Parathyroid adenoma (tissue), 2 donors: ENCODE measurements at regions not wholly inside any gene's neighbourhood (a gene's known extent, or its start where the extent isn't known, plus 50 kb on each side); places are given as distances from the start of the nearest gene placed in this dataset.

Source experiments
- H2AFZ ChIP-seq: fragments of 300-600 bp; sonication (generic); one replicate; pipeline ENCODE4 v1.7.0; 2017; ENCODE audit warnings: antibody characterized with exemption, mild to moderate bottlenecking
- H3K27ac ChIP-seq: fragments of 300-600 bp; sonication (generic); one replicate; pipeline ENCODE4 v1.7.0; 2017
- H3K27me3 ChIP-seq: fragments of 300-600 bp; sonication (generic); one replicate; pipeline ENCODE4 v1.7.0; 2017; ENCODE audit warnings: low read length; ENCODE audit not compliant: control insufficient read depth, insufficient read depth
- H3K36me3 ChIP-seq: fragments of 300-600 bp; sonication (generic); one replicate; pipeline ENCODE4 v1.7.0; 2017; ENCODE audit warnings: low read length; ENCODE audit not compliant: control insufficient read depth, insufficient read depth
- H3K4me1 ChIP-seq: fragments of 300-600 bp; sonication (generic); one replicate; pipeline ENCODE4 v1.7.0; 2017; ENCODE audit warnings: control low read depth
- H3K4me2 ChIP-seq: fragments of 300-600 bp; sonication (generic); one replicate; pipeline ENCODE4 v1.7.0; 2017; ENCODE audit warnings: low read length
- H3K4me3 ChIP-seq: fragments of 300-600 bp; sonication (generic); one replicate; pipeline ENCODE4 v1.7.0; 2017; ENCODE audit warnings: low read depth, low read length
- H3K79me2 ChIP-seq: fragments of 300-600 bp; sonication (generic); one replicate; pipeline ENCODE4 v1.7.0; 2017; ENCODE audit warnings: control low read depth
- H3K9ac ChIP-seq: fragments of 300-600 bp; sonication (generic); one replicate; pipeline ENCODE4 v1.7.0; 2017; ENCODE audit warnings: mild to moderate bottlenecking
- H3K9me3 ChIP-seq: fragments of 300-600 bp; sonication (generic); one replicate; pipeline ENCODE4 v1.7.0; 2017; ENCODE audit warnings: low read length; ENCODE audit not compliant: control insufficient read depth
- TF ChIP-seq, protein P1 (sequence below): fragments of 300-600 bp; sonication (generic); IDR thresholded peaks from one replicate; pipeline ENCODE4 v1.7.0; 2017; ENCODE audit warnings: antibody characterized with exemption, mild to moderate bottlenecking
- donor health status: primary hyperparathyroidism.

GRCh38 chr11:96658436-96658835, 268.6 kb downstream of the JRKL start:
- Histone ChIP-seq H3K9ac (no peak overlapping the region), H3K27me3 (no peaks in the 10 kb centered on the region), H3K4me1 (no peaks in the 10 kb centered on the region), H3K4me2 (no peak overlapping the region), H3K27ac (no peak overlapping the region), H2AFZ (no peak overlapping the region), H3K4me3 (no peak overlapping the region), H3K9me3 (no peaks in the 10 kb centered on the region), H3K36me3 (no peaks in the 10 kb centered on the region), H3K79me2 (no peaks in the 10 kb centered on the region)
- TF ChIP-seq, protein P1, sequence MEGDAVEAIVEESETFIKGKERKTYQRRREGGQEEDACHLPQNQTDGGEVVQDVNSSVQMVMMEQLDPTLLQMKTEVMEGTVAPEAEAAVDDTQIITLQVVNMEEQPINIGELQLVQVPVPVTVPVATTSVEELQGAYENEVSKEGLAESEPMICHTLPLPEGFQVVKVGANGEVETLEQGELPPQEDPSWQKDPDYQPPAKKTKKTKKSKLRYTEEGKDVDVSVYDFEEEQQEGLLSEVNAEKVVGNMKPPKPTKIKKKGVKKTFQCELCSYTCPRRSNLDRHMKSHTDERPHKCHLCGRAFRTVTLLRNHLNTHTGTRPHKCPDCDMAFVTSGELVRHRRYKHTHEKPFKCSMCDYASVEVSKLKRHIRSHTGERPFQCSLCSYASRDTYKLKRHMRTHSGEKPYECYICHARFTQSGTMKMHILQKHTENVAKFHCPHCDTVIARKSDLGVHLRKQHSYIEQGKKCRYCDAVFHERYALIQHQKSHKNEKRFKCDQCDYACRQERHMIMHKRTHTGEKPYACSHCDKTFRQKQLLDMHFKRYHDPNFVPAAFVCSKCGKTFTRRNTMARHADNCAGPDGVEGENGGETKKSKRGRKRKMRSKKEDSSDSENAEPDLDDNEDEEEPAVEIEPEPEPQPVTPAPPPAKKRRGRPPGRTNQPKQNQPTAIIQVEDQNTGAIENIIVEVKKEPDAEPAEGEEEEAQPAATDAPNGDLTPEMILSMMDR: no peak

DNA sequence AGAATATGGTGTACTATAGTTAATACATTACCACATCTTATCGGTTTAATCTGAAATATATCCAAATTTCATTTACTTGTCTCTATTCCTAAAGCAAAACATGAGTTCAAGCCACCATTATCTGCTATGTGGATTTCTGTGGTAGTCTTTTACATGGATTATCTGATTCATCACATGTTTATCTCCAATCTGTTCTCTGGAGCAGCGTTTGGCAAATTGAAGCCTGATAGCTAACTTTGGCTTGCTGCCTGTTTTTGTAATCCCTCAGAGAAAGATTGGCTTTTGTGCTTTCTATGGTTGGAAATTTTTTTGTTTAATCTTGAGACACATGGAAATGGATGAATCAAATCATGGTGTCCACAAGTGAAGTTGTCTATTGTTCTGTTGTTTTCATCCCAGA, 274.3 kb downstream of the JRKL start:
- H3K9ac ChIP-seq: no peak overlapping the region
- H3K27me3 ChIP-seq: no peaks in the 10 kb centered on the region
- H3K27ac ChIP-seq: no peak overlapping the region
- TF ChIP-seq, protein P1: no peak
- H3K4me2 ChIP-seq: no peak overlapping the region
- no peak overlapping the region for H2AFZ ChIP-seq
- H3K36me3 ChIP-seq: no peaks in the 10 kb centered on the region
- H3K79me2 ChIP-seq: no peaks in the 10 kb centered on the region
- H3K4me3 ChIP-seq: no peak overlapping the region
- no peaks in the 10 kb centered on the region for H3K4me1 ChIP-seq
- H3K9me3 ChIP-seq: no peaks in the 10 kb centered on the region

DNA sequence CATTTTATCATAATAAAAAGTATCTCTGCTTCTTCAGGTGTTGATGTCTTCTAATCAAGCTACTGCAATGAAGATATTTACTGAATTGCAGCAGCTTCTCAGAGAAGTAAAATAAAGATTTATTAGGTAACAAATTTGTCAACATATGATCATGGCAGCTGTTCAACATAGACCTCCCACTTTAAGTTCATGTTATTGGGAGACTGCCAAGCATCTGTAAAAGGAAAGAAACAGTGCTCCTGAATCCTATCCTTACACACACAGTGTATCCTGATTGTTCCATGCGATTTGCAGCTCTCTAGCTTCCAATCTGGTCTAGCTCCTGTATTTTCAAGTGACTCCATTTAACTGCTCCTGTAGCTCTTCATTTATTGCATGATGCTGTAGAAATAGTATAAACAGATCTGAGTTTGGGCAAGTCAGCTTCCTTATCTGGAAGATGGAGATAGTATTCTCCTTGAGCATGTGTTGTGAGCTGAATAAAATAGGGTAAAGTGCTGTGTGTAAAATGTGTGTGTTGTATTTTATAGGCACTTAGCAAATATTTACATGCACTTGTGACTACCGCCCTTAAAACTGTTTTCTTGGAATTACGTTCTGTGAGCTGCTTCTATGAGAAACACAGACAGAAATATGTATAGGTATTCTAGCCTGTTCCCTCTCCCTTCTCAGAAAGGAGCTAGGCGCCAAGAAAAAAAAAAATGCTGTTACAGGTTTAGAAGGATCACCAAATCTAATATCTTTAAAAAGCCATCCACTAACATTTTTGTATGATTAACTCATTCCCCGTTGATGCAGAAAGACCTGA, 290.6 kb downstream of the JRKL start:
- Histone ChIP-seq H3K79me2 (no peaks in the 10 kb centered on the region), H2AFZ (no peak overlapping the region), H3K27ac (no peak overlapping the region), H3K4me3 (no peak overlapping the region), H3K4me2 (no peak overlapping the region), H3K27me3 (no peaks in the 10 kb centered on the region), H3K9ac (no peak overlapping the region), H3K4me1 (no peaks in the 10 kb centered on the region), H3K36me3 (no peaks in the 10 kb centered on the region), H3K9me3 (no peaks in the 10 kb centered on the region)
- TF ChIP-seq, protein P1: no peak

GRCh38 chr11:96681019-96681716, 291.4 kb downstream of the JRKL start:
- TF ChIP-seq, protein P1: no peak
- Histone ChIP-seq H3K4me3 (no peak overlapping the region), H3K4me2 (no peak overlapping the region), H3K9ac (no peak overlapping the region), H3K27me3 (no peaks in the 10 kb centered on the region), H3K9me3 (no peaks in the 10 kb centered on the region), H3K36me3 (no peaks in the 10 kb centered on the region), H3K27ac (no peak overlapping the region), H3K4me1 (no peaks in the 10 kb centered on the region), H3K79me2 (no peaks in the 10 kb centered on the region), H2AFZ (no peak overlapping the region)
